ENCODE measurements at regions not wholly inside any gene's neighbourhood (a gene's known extent, or its start where the extent isn't known, plus 50 kb on each side); places are given as distances from the start of the nearest gene placed in this dataset.
"Not testable (repeated sequence)": the region's sequence is repeated elsewhere in the genome, so short reads cannot be mapped to it uniquely, and the experiment has no call there.

GRCh38 chr7:142534726-142535122, 214.5 kb upstream of the PRSS1 start:
- no peak for DNase-seq (ENCODE audit: low read depth)

- no peak for DNase-seq (ENCODE audit: low read depth)
Observed at GRCh38 chr7:142533920-142534319, 215.4 kb upstream of the PRSS1 start.

- no peak for DNase-seq (ENCODE audit: low read depth)
Observed at GRCh38 chr7:142529591-142529990, 219.7 kb upstream of the PRSS1 start.

- DNase-seq (ENCODE audit: low read depth), result peak; percentile 36
Observed at GRCh38 chr7:142528608-142529408, 220.5 kb upstream of the PRSS1 start.

GRCh38 chr7:142523821-142524460, 225.3 kb upstream of the PRSS1 start:
- no peak for DNase-seq (ENCODE audit: low read depth)

- DNase-seq (ENCODE audit: low read depth), result no peak
Observed at GRCh38 chr7:142522735-142523134, 226.5 kb upstream of the PRSS1 start.

GRCh38 chr7:142520885-142521284, 228.4 kb upstream of the PRSS1 start:
- not testable (repeated sequence) for DNase-seq (ENCODE audit: low read depth)

- DNase-seq (ENCODE audit: low read depth), result not testable (repeated sequence)
Observed at GRCh38 chr7:142520455-142520854, 228.8 kb upstream of the PRSS1 start.

GRCh38 chr7:142519079-142520078, 229.9 kb upstream of the PRSS1 start:
- no peak for DNase-seq (ENCODE audit: low read depth)

- peak; percentile 87 for DNase-seq (ENCODE audit: low read depth)
Observed at GRCh38 chr7:142516038-142516501, 233.2 kb upstream of the PRSS1 start.

GRCh38 chr7:142514716-142515115, 234.6 kb upstream of the PRSS1 start:
- DNase-seq (ENCODE audit: low read depth), result not testable (repeated sequence)

GRCh38 chr7:142513178-142513955, 235.9 kb upstream of the PRSS1 start:
- no peak for DNase-seq (ENCODE audit: low read depth)

- DNase-seq (ENCODE audit: low read depth), result no peak
Observed at GRCh38 chr7:142511801-142512200, 237.5 kb upstream of the PRSS1 start.

GRCh38 chr7:142511374-142511773, 237.9 kb upstream of the PRSS1 start:
- no peak for DNase-seq (ENCODE audit: low read depth)

GRCh38 chr7:142509235-142509634, 240.0 kb upstream of the PRSS1 start:
- DNase-seq (ENCODE audit: low read depth), result not testable (repeated sequence)

- peak; percentile 80 for DNase-seq (ENCODE audit: low read depth)
Observed at GRCh38 chr7:142508251-142508650, 241.0 kb upstream of the PRSS1 start.

- no peak for DNase-seq (ENCODE audit: low read depth)
Observed at GRCh38 chr7:142507799-142508198, 241.5 kb upstream of the PRSS1 start.

- not testable (repeated sequence) for DNase-seq (ENCODE audit: low read depth)
Observed at GRCh38 chr7:142507066-142507465, 242.2 kb upstream of the PRSS1 start.

GRCh38 chr7:142506601-142507000, 242.7 kb upstream of the PRSS1 start:
- DNase-seq (ENCODE audit: low read depth), result no peak

GRCh38 chr7:142503949-142504348, 245.3 kb upstream of the PRSS1 start:
- not testable (repeated sequence) for DNase-seq (ENCODE audit: low read depth)

GRCh38 chr7:142503036-142503435, 245.2 kb upstream of the PRSS58 start:
- DNase-seq (ENCODE audit: low read depth), result no peak

Data from Daoy (cell line).